ENCODE measurements at regions not wholly inside any gene's neighbourhood (a gene's known extent, or its start where the extent isn't known, plus 50 kb on each side); places are given as distances from the start of the nearest gene placed in this dataset.
A peak's percentile ranks its signal among the peaks of the same experiment; 100 is the strongest.

DNA sequence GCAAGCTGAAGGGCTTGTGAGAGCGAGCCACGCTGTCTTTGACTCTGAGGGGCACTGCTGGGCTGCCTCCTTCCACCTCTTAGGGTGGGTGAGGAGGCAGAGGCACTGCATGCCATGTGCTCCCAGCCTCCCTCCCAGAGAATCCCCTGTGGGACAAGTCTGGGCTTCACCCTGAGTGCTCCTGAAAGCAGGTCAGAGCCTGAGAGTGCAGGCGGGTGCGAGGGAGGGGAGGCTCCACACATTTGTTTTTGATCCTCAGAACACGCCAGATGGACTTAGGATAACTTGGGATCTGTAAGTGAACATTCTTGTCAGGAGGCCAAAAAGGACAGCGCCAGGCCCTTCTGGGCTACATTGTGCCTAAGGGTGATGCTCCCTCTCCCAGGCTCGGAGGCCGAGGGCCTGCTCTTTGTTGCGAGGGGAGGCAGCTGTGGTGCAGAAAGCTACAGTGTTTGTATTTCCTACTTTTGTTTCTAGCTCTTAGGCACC lies 155.4 kb downstream of the TMX1 start:
- Histone ChIP-seq H3K27me3 (ENCODE audit: low read depth) (no peaks in the 10 kb centered on the region), H3K9me3 (no peaks in the 10 kb centered on the region), H3K4me1 (peaks cover 12% of the 10 kb centered on the region), H3K36me3 (replicated peaks) (no peaks in the 10 kb centered on the region), H3K4me3 (no peak overlapping the region)
- in situ Hi-C loops (cut with MboI; ENCODE audit: low sequenced_read_pairs): no loop called here
- DNase-seq (ENCODE audit: low spot score in 2 of 2): peak; percentile 48 to 67

DNA sequence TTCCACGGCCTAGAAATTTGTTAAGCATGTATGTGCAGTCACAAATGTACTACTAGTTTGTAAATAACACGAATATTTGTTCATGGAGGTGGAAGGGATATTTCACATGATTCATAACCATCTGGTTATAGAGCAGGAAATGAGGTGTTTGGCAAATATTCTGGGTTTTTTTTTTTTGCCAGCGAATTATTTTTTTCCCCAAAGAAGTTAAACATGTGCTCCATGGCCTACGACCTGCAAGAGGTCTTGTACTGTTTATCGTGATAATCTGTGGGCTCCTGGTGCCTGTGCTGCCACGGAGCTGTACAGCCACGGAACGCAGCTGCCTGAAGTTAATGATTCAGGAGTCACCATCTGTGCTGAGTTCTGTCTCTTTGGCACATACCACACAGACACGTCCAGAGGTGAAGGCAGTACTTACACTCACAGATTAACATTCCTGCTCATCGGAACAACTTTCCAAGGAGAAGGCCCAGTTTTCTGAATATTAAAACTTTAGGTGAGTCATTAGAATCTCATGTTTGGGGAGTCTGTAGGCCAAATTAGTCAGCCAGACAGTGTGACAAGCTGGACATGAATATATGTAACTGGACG lies 156.3 kb downstream of the TMX1 start:
- no peak for DNase-seq (ENCODE audit: low spot score in 2 of 2)
- in situ Hi-C loops (cut with MboI; ENCODE audit: low sequenced_read_pairs): no loop called here
- Histone ChIP-seq H3K36me3 (replicated peaks) (no peaks in the 10 kb centered on the region), H3K4me3 (no peak overlapping the region), H3K27me3 (ENCODE audit: low read depth) (no peaks in the 10 kb centered on the region), H3K4me1 (peaks cover 12% of the 10 kb centered on the region), H3K9me3 (no peaks in the 10 kb centered on the region)

DNA sequence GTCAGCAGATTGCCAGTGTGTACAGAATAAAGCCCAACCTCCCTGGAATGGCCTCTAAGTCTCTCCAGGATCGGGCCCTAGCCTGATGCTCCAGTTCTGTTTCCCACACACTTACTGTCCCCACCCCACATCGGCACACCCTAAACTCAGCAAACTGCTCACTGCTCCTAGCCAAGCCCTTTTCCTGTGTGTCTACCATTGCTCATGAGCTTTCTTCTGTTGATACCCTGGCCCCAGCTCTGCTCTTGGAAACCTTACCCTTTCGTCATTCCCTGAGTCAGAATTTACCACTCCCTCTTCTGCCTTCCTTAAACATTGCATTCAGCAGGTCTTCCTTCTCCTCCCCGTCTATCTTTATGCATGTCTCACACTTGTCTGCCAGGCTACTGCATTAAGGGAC lies 158.9 kb downstream of the TMX1 start:
- H3K4me3 ChIP-seq: no peak overlapping the region
- peaks cover 12% of the 10 kb centered on the region for H3K4me1 ChIP-seq
- no peaks in the 10 kb centered on the region for H3K27me3 ChIP-seq (ENCODE audit: low read depth)
- no peak for DNase-seq (ENCODE audit: low spot score in 2 of 2)
- in situ Hi-C loops (cut with MboI; ENCODE audit: low sequenced_read_pairs): no loop called here
- H3K36me3 ChIP-seq (replicated peaks): no peaks in the 10 kb centered on the region
- H3K9me3 ChIP-seq: no peaks in the 10 kb centered on the region

DNA sequence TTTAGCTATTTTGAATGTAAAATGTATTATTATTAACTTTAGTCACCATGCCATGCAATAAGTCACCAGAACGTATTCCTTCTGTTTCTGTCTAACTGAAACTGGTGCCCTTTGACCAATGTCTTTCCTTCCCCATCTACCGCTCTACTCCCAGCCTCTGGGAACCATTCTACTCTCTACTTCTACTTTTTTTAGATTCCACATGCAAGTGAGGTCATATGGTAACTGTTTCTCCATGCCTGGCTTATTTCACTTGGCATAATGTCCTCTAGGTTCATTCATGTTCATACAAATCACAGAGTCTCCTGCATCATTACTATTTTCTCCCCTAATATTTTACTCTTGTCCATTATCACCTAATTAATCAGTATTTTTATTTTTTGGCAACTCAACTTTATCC lies 160.1 kb downstream of the TMX1 start:
- no peak overlapping the region for H3K4me3 ChIP-seq
- no peaks in the 10 kb centered on the region for H3K9me3 ChIP-seq
- H3K36me3 ChIP-seq (replicated peaks): no peaks in the 10 kb centered on the region
- no peak for DNase-seq (ENCODE audit: low spot score in 2 of 2)
- H3K4me1 ChIP-seq: peaks cover 10% of the 10 kb centered on the region
- H3K27me3 ChIP-seq (ENCODE audit: low read depth): no peaks in the 10 kb centered on the region
- in situ Hi-C loops (cut with MboI; ENCODE audit: low sequenced_read_pairs): no loop called here

DNA sequence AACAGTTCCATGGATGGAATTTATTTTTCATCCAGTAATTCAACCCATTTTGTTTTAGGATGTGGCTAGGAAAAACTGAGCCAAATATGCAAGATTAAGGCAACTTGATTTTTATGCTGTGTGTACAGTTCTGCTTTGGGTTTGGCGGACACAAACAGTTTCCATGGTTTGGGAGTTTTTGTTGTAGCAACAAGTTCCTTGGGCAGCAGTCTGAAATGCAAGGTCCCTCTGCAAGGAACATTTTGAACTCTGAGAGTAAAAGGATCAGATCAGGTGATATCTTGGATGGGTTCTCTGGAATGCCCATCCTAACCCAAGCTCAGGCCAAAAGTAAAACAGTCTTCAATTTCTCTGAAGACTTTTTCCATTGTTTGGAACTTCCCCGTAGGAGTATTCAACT lies 161.2 kb downstream of the TMX1 start:
- no peak for DNase-seq (ENCODE audit: low spot score in 2 of 2)
- H3K4me1 ChIP-seq: 0 out of 2 replicates have a peak, but pooled peaks cover 3% of the 10 kb centered on the region
- H3K9me3 ChIP-seq: no peaks in the 10 kb centered on the region
- no peaks in the 10 kb centered on the region for H3K27me3 ChIP-seq (ENCODE audit: low read depth)
- H3K4me3 ChIP-seq: no peak overlapping the region
- in situ Hi-C loops (cut with MboI; ENCODE audit: low sequenced_read_pairs): no loop called here
- no peaks in the 10 kb centered on the region for H3K36me3 ChIP-seq (replicated peaks)

DNA sequence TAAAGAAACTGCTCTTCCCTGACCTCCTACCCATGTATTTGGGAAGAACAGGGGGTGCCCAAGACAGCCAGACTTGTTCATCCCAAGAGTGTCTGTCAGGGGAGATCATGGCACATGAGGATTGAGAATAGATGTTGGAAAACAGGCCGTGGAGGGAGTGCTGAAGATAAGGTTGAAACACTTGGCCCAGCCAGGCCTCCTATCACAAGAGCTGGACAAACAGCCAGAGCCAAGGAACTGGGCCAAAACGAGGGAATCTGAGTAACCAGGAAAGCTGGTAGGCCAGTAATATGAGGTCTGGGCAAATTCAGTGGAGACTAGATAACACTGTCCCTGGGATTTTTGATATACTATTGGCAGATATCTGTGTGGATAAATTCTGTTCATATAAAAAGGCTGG lies 161.7 kb downstream of the TMX1 start:
- Histone ChIP-seq H3K4me3 (no peak overlapping the region), H3K4me1 (peaks cover 6% of the 10 kb centered on the region; the same call in 1 of the 2 replicates), H3K36me3 (replicated peaks) (no peaks in the 10 kb centered on the region), H3K9me3 (no peaks in the 10 kb centered on the region), H3K27me3 (ENCODE audit: low read depth) (no peaks in the 10 kb centered on the region)
- in situ Hi-C loops (cut with MboI; ENCODE audit: low sequenced_read_pairs): no loop called here
- no peak for DNase-seq (ENCODE audit: low spot score in 2 of 2)

DNA sequence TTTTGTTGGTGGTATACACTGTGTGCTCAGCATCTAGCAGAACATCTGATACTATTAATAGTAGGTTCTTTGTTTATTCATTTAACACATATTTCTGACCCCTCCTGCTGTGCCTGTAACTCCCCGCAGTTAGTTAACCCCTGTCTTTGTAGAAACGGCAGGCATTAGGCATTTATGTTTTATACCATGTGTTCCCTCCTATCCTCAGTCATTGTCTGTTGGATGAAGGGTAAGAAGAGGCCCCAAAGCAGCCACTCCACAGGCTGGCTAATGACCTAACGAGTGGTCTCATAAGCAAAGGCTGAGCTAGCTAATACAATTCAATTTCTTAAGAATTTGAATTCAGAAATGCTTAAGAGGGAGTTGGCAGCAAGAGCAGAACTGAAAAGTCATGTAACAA lies 170.8 kb downstream of the TMX1 start:
- Histone ChIP-seq H3K9me3 (no peaks in the 10 kb centered on the region), H3K4me1 (peaks cover 8% of the 10 kb centered on the region; the same call in 1 of the 2 replicates), H3K27me3 (ENCODE audit: low read depth) (no peaks in the 10 kb centered on the region), H3K36me3 (replicated peaks) (no peaks in the 10 kb centered on the region), H3K4me3 (no peak overlapping the region)
- no peak for DNase-seq (ENCODE audit: low spot score in 2 of 2)
- in situ Hi-C loops (cut with MboI; ENCODE audit: low sequenced_read_pairs): no loop called here

DNA sequence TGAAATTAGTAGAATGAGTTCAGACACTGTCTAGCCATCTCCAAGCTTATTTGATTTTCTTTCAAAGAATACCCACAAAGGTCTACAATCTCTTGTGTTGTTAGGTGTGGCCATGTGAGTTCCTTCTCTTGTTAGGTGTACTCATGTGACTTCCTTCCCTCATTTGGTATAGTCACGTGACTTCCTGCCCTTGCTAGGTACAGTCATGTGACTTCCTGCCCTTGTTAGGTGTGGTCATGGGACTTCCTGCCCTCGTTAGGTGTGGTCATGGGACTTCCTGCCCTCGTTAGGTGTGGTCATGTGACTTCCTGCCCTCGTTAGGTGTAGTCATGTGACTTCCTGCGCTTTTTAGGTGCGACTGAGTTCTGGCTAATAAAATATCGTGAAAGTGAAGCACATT lies 179.6 kb downstream of the TMX1 start:
- in situ Hi-C loops (cut with MboI; ENCODE audit: low sequenced_read_pairs): no loop called here
- H3K4me3 ChIP-seq: no peak overlapping the region
- no peaks in the 10 kb centered on the region for H3K36me3 ChIP-seq (replicated peaks)
- H3K27me3 ChIP-seq (ENCODE audit: low read depth): no peaks in the 10 kb centered on the region
- H3K9me3 ChIP-seq: peaks cover 5% of the 10 kb centered on the region; the same call in 1 of the 2 replicates
- no peak for DNase-seq (ENCODE audit: low spot score in 2 of 2)
- H3K4me1 ChIP-seq: 0 out of 2 replicates have a peak, but pooled peaks cover 2% of the 10 kb centered on the region

DNA sequence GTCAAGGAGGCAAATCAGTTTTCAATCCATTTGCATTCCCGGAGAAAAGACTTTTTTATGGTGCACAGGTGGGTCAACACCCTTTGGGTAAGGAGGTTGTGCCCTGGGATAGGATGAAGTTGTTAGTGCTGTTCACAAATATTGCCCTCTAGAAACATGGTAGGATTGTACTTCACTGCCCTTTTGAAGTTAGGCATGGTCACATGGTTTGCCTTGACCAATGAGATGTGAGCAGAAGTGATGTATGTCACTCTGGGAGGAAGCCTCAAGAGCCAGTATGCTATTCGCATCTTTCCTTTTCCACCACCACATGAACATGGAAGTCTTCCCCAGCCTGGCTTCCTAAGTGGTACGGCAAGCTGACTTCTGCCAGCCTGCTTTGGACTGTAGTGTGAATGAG lies 182.7 kb downstream of the TMX1 start:
- Histone ChIP-seq H3K9me3 (peaks cover 5% of the 10 kb centered on the region; the same call in 1 of the 2 replicates), H3K4me1 (0 out of 2 replicates have a peak, but pooled peaks cover 2% of the 10 kb centered on the region), H3K27me3 (ENCODE audit: low read depth) (no peaks in the 10 kb centered on the region), H3K36me3 (replicated peaks) (no peaks in the 10 kb centered on the region), H3K4me3 (no peak overlapping the region)
- in situ Hi-C loops (cut with MboI; ENCODE audit: low sequenced_read_pairs): no loop called here
- DNase-seq (ENCODE audit: low spot score in 2 of 2): no peak

DNA sequence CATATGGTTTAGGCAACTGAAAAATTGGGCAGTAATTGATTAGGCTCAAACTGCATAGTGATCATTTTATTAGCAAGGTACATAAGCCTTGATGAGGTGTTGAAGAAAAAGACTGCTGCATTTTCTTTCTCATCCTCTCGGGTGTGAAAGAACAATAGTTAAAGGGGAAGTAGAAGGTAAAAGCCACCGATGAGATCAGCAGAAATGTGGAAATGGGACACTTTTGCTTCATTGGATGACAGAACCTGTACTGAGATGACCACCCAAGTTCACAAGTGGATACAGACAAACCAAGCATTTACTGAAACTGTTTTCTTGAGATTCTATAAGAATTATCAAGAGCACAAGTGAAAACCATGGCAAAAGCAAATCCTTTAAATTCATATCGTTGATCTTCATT lies 184.0 kb downstream of the TMX1 start:
- Histone ChIP-seq H3K4me3 (no peak overlapping the region), H3K9me3 (peaks cover 2% of the 10 kb centered on the region; the same call in 1 of the 2 replicates), H3K36me3 (replicated peaks) (no peaks in the 10 kb centered on the region), H3K4me1 (0 out of 2 replicates have a peak, but pooled peaks cover 2% of the 10 kb centered on the region), H3K27me3 (ENCODE audit: low read depth) (no peaks in the 10 kb centered on the region)
- DNase-seq (ENCODE audit: low spot score in 2 of 2): no peak
- in situ Hi-C loops (cut with MboI; ENCODE audit: low sequenced_read_pairs): no loop called here

DNA sequence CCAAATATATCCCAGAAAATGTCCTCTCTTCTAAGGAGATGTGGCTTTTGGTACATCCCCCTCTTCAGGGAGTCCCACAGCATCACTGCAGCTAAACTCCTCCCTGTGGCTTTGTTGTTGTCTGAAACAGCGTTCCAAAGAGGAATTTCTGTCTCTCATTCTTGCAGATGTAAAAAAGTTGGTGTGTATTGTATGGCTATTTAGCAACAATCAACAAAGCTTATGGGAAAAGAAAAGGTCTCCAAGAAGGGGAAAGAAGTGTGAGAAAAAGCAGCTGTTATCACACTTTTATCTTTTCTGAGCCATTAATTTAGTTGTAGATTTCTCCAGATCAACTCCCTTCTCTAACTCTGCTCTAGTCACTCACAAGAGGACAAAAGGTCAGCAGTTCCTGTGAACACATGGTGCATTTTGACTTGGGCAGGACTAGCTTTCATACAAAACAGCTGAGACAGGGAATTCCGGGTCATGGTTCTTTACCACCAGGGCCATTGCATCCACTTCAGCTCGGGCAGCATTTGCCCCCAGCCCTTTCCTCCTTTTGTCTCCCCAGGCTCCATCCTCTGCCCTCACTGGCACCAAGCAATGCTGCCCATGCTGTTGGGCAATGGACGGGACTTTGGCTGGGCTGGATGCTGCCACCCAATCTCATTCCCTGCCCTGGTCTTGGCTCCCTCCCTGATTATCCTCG lies 184.7 kb downstream of the TMX1 start:
- DNase-seq (ENCODE audit: low spot score in 2 of 2): no peak
- Histone ChIP-seq H3K4me3 (no peak overlapping the region), H3K9me3 (no peaks in the 10 kb centered on the region), H3K36me3 (replicated peaks) (no peaks in the 10 kb centered on the region), H3K27me3 (ENCODE audit: low read depth) (no peaks in the 10 kb centered on the region), H3K4me1 (peaks cover 5% of the 10 kb centered on the region)
- in situ Hi-C loops (cut with MboI; ENCODE audit: low sequenced_read_pairs): no loop called here

DNA sequence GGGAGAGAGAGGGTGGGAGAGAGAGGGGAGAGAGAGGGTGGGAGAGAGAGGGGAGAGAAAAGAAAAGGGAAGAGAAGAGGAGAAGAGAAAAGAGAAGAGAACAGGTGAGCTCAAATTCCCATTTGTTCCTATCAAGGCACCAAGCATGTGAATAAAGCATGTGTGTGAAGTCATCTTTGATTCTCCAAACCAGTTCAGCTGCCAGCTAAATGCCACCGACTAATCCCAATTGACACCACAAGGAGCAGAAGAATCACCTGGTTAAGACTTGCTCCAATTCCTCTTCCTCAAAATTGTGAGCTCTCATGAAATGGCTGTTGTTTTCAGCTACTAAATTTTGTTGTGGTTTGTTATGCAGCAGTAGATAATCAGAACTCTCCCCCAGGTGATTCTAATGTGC lies 188.9 kb downstream of the TMX1 start:
- DNase-seq (ENCODE audit: low spot score in 2 of 2): no peak
- Histone ChIP-seq H3K36me3 (replicated peaks) (no peaks in the 10 kb centered on the region), H3K4me1 (peaks cover 17% of the 10 kb centered on the region), H3K4me3 (no peak overlapping the region), H3K9me3 (no peaks in the 10 kb centered on the region), H3K27me3 (ENCODE audit: low read depth) (no peaks in the 10 kb centered on the region)
- in situ Hi-C loops (cut with MboI; ENCODE audit: low sequenced_read_pairs): no loop called here

DNA sequence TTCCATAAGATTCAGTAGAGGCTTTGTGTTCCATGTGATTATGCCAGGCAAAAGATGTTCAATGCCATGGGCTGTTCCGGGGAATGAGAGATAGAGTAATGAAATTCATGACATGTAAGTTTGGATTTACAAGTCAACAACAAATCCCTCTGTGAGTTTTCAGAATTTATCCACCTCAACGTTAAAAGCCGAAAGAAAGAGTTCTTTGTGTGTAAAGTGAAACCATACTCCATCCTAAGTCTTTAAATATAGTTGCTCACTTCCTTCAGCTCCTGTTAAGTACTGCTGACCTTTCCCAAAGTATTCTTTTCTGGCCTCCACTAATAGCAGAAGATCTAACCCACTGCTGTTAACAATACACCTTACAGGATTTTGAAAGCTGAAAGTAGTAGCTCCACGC lies 190.0 kb downstream of the TMX1 start:
- Histone ChIP-seq H3K36me3 (replicated peaks) (no peaks in the 10 kb centered on the region), H3K27me3 (ENCODE audit: low read depth) (no peaks in the 10 kb centered on the region), H3K4me3 (no peak overlapping the region), H3K9me3 (no peaks in the 10 kb centered on the region), H3K4me1 (peaks cover 16% of the 10 kb centered on the region)
- peak in 1 of 2 experiments; percentile 36 for DNase-seq (ENCODE audit: low spot score in 2 of 2)
- in situ Hi-C loops (cut with MboI; ENCODE audit: low sequenced_read_pairs): no loop called here

DNA sequence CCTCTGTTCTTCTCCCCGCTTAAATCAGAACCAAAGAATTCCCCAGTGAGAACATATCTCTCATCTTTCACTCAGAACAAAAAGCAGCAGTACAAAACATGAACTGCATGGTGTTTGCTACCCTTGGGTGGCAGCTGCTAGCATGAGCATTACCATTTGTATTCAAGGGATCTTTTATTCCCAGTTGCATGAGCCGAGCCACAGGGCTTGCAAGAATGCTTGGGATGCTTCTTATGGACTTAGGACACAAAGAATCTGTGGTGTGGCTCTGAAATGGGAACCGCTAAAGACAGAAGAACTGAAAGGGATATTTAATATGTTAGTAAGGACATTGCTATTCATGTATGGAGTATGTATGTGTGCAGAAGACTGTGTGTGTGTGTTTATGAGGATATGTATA lies 190.6 kb downstream of the TMX1 start:
- Histone ChIP-seq H3K36me3 (replicated peaks) (no peaks in the 10 kb centered on the region), H3K9me3 (no peaks in the 10 kb centered on the region), H3K4me3 (no peak overlapping the region), H3K27me3 (ENCODE audit: low read depth) (no peaks in the 10 kb centered on the region), H3K4me1 (peaks cover 16% of the 10 kb centered on the region)
- peak; percentile 78 to 91 for DNase-seq (ENCODE audit: low spot score in 2 of 2)
- in situ Hi-C loops (cut with MboI; ENCODE audit: low sequenced_read_pairs): no loop called here

Measured in HAP-1 (cell line).